GM12878 (cell line): ENCODE measurements at regions not wholly inside any gene's neighbourhood (a gene's known extent, or its start where the extent isn't known, plus 50 kb on each side); places are given as distances from the start of the nearest gene placed in this dataset.

Experiments
- ATAC-seq: fragments of 200-7000 bp; cut with Tn5 transposase; 3 replicates; pipeline ENCODE4 v1.9.1; 2020; ENCODE audit warnings: mild to moderate bottlenecking, moderate library complexity
- BruUV-seq: library from RNA; stranded (reverse); fragments of 400-500 nt; replicated peaks from 2 replicates; lab custom pipeline; 2021; lab: Mats Ljungman, UMichigan
- CTCF ChIA-PET: fragments of 300-600 bp; sonication (Branson Sonifier 250); formaldehyde crosslinking; extraction: SDS; loops from one replicate; lab custom pipeline; 2021; ENCODE audit warnings: inconsistent platforms; lab: Yijun Ruan, JAX
- POLR2A ChIA-PET: fragments of 350-600 bp; formaldehyde crosslinking; extraction: SDS; loops from one replicate; lab custom pipeline; 2021; ENCODE audit warnings: inconsistent platforms; lab: Charles Lee
- RAD21 ChIA-PET: fragments of 300-600 bp; sonication (Branson Sonifier 250); formaldehyde crosslinking; loops from one replicate; lab custom pipeline; 2023; ENCODE audit warnings: antibody characterized with exemption; ENCODE audit not compliant: unreplicated experiment; lab: Charles Lee
- SMC1A ChIA-PET: fragments of 300-600 bp; sonication (Branson Sonifier 250); formaldehyde crosslinking; loops from one replicate; lab custom pipeline; 2023; ENCODE audit not compliant: unreplicated experiment, uncharacterized antibody; lab: Charles Lee
- DNase-seq: peaks from one replicate; pipeline ENCODE4 v3.0.0-alpha.2; 2011; ENCODE audit warnings: low read depth, low spot score
- FAIRE-seq: peaks from 3 replicates; lab custom pipeline; 2011; peaks lifted over from hg19 to GRCh38; lab: Jason Lieb, UNC
- H2AFZ ChIP-seq: 2 replicates; pipeline ENCODE4 v1.6.0; 2011; ENCODE audit warnings: low read depth, low read length, control low read depth; ENCODE audit not compliant: control insufficient read depth
- H3K27ac ChIP-seq: 2 replicates; pipeline ENCODE4 v1.5.1; 2011; ENCODE audit warnings: control low read depth; ENCODE audit not compliant: control insufficient read depth, insufficient read depth
- H3K27me3 ChIP-seq, 2 experiments: replicated peaks in 1 of 2; 2 replicates each; pipeline versions ENCODE4 v1.6.0 to v1.6.1; 2011; ENCODE audit warnings: low read length in 1 of 2; ENCODE audit not compliant: control insufficient read depth in 2 of 2, insufficient read depth in 2 of 2
- H3K36me3 ChIP-seq, 2 experiments: 2 replicates each; pipeline ENCODE4 v1.5.1; 2011; ENCODE audit warnings: low read length in 1 of 2; ENCODE audit not compliant: control insufficient read depth in 2 of 2, insufficient read depth in 2 of 2
- H3K4me1 ChIP-seq: 2 replicates; pipeline ENCODE4 v1.6.1; 2011; ENCODE audit warnings: mild to moderate bottlenecking, low read length, moderate library complexity, mixed read lengths; ENCODE audit not compliant: control insufficient read depth, insufficient read depth
- H3K4me2 ChIP-seq: 2 replicates; pipeline ENCODE4 v1.6.0; 2011; ENCODE audit warnings: control low read depth; ENCODE audit not compliant: control insufficient read depth, insufficient read depth
- H3K4me3 ChIP-seq: fragments of 200-600 bp; sonication (generic); 2 replicates; pipeline ENCODE4 v1.5.1; 2016
- H3K79me2 ChIP-seq: 2 replicates; pipeline ENCODE4 v1.6.0; 2011; ENCODE audit warnings: low read length; ENCODE audit not compliant: control insufficient read depth, insufficient read depth
- H3K9ac ChIP-seq: 2 replicates; pipeline ENCODE4 v1.8.0; 2011; ENCODE audit warnings: low read length, control low read depth, mixed read lengths; ENCODE audit not compliant: control insufficient read depth, insufficient read depth
- H3K9me3 ChIP-seq: replicated peaks from 3 replicates; pipeline ENCODE4 v1.5.1; 2011; ENCODE audit warnings: mild to moderate bottlenecking, low read length; ENCODE audit not compliant: control insufficient read depth, insufficient read depth
- H4K20me1 ChIP-seq: 2 replicates; pipeline ENCODE4 v1.6.0; 2011; ENCODE audit not compliant: control insufficient read depth, insufficient read depth
- BCL11A ChIP-seq: IDR thresholded peaks from 2 replicates; pipeline ENCODE4 v1.6.1; 2011; ENCODE audit warnings: low read depth, low read length
- EP300 ChIP-seq, 2 experiments: fragments of 150-350 bp in 1 of 2; IDR thresholded peaks; 2 replicates each; pipeline ENCODE4 v1.6.1; 2011 to 2012; ENCODE audit warnings: low read depth in 2 of 2, low read length in 2 of 2, borderline replicate concordance in 1 of 2, improper control_type of control experiment in 1 of 2, inconsistent platforms in 1 of 2; ENCODE audit not compliant: control insufficient read depth in 1 of 2
- JUNB ChIP-seq: IDR thresholded peaks from 2 replicates; pipeline ENCODE4 v1.6.1; 2016; ENCODE audit warnings: antibody characterized with exemption, mild to moderate bottlenecking
- NR2F1 ChIP-seq: fragments of 450-650 bp; conservative IDR thresholded peaks from 2 replicates; pipeline ENCODE4 v1.6.1; 2017; ENCODE audit warnings: mild to moderate bottlenecking
- RFX5 ChIP-seq: IDR thresholded peaks from 2 replicates; pipeline ENCODE4 v1.6.1; 2011; ENCODE audit warnings: low read depth, low read length, improper control_type of control experiment
- WGBS: methylation state at CpG from one replicate; pipeline ENCODE4 v1.1.6; 2016; ENCODE audit warnings: low lambda C conversion rate; ENCODE audit not compliant: insufficient replicate concordance, insufficient coverage; ENCODE audit errors: missing lambda C conversion rate; 5-methylcytosine and 5-hydroxymethylcytosine counted together
- in situ Hi-C: fragments of 300-500 bp; cut with MboI; formaldehyde crosslinking; loops from 9 replicates; pipeline ENCODE4 v1.14.3; 2018; ENCODE audit warnings: mixed read lengths
- intact Hi-C: fragments of 100-400 bp; cut with micrococcal nuclease; formaldehyde crosslinking; loops from one replicate; pipeline ENCODE4 v1.14.2; 2022; ENCODE audit not compliant: unreplicated experiment
- TF ChIP-seq, protein P1 (sequence below): fragments of 450-650 bp; IDR thresholded peaks from 2 replicates; pipeline ENCODE4 v1.6.1; 2018; ENCODE audit warnings: mild to moderate bottlenecking, low read depth, moderate library complexity; ENCODE audit not compliant: partially characterized antibody
- TF ChIP-seq, protein P2 (sequence below): fragments of 150-350 bp; IDR thresholded peaks from 2 replicates; pipeline ENCODE4 v1.6.1; 2014; ENCODE audit warnings: mild to moderate bottlenecking, low read depth, low read length

DNA sequence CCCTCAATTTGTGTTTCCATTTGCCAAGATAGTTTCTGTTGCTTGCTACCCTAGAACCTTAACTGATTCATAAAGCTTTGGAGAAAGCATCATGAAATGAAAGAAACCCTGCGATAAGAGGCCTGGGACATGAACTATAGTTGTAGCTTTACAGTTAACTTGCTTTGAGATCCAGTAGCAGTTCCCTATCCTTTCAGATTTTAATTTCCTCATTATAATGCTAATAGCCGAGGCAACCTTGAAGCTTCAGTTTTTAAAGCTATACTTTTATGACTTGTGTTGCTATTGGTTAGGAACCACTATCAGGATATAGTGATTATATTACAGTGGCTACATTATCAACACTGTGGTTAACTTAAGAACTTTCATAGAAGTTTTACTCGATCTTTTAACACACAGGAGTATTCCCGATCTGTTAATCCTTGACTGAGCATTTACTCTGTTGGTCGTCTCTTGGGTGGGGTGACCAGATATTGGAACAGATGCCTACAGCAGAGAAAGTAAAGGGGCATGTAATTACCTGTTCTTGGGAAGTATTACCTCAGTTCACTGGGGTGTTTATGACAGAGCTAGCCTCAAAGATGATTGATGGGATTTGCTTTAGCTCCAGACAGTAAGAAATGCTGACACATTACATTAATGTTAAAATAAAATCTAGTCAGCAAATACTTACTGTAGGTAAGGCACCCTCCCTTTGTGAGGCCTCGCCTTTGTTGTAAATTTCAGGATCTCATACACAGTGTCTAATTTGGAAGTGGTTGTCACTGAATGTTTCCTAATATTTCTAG, 86.2 kb upstream of the CSRP2 start:
- in situ Hi-C loops: no loop called here
- Histone ChIP-seq H4K20me1 (no peaks in the 10 kb centered on the region), H3K4me1 (no peaks in the 10 kb centered on the region), H3K4me2 (no peak overlapping the region), H3K9ac (no peak overlapping the region), H3K36me3 (no peaks in the 10 kb centered on the region), H3K27ac (no peak overlapping the region), H3K9me3 (no peaks in the 10 kb centered on the region), H3K4me3 (no peak overlapping the region), H3K27me3 (no peaks in the 10 kb centered on the region), H3K79me2 (no peaks in the 10 kb centered on the region), H2AFZ (no peak overlapping the region)
- ATAC-seq (no peak), FAIRE-seq (no peak), DNase-seq (no peak)
- ChIA-PET CTCF (interaction anchor here (1.0 kb wide), 1 partner anchor 19 kb away, joined by 3 read pairs; no protein-coding TSS in a partner anchor), RAD21 (no interaction called here), POLR2A (no interaction called here), SMC1A (no interaction called here)
- TF ChIP-seq, protein P1, sequence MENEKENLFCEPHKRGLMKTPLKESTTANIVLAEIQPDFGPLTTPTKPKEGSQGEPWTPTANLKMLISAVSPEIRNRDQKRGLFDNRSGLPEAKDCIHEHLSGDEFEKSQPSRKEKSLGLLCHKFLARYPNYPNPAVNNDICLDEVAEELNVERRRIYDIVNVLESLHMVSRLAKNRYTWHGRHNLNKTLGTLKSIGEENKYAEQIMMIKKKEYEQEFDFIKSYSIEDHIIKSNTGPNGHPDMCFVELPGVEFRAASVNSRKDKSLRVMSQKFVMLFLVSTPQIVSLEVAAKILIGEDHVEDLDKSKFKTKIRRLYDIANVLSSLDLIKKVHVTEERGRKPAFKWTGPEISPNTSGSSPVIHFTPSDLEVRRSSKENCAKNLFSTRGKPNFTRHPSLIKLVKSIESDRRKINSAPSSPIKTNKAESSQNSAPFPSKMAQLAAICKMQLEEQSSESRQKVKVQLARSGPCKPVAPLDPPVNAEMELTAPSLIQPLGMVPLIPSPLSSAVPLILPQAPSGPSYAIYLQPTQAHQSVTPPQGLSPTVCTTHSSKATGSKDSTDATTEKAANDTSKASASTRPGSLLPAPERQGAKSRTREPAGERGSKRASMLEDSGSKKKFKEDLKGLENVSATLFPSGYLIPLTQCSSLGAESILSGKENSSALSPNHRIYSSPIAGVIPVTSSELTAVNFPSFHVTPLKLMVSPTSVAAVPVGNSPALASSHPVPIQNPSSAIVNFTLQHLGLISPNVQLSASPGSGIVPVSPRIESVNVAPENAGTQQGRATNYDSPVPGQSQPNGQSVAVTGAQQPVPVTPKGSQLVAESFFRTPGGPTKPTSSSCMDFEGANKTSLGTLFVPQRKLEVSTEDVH: no peak
- BruUV-seq: no TSS peak
- intact Hi-C loops: no loop called here
- WGBS: 36% methylated on average over 6 of the region's 6 CpGs

DNA sequence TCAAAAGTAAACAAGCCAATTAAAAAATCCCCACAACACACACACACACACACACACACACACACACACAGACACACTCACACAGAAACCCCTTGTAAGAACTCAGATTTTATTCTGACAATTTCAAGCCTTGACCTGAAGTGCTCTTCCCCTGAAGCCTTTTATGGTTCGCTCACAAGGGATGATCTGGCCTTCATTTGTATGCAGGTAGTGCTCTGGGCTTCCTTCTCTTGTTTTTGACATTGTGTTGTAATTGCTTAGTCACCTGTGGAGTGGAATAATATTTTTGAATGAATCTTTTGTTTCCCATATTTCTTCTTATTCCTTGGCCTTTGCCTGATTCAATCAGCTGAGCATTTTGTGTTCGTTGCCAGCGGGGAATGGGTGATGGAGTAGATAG, 83.3 kb upstream of the CSRP2 start:
- BruUV-seq: no TSS peak
- Histone ChIP-seq H4K20me1 (no peaks in the 10 kb centered on the region), H3K79me2 (no peaks in the 10 kb centered on the region), H3K4me1 (no peaks in the 10 kb centered on the region), H3K9me3 (no peaks in the 10 kb centered on the region), H3K9ac (no peak overlapping the region), H3K4me2 (no peak overlapping the region), H2AFZ (no peak overlapping the region), H3K27ac (no peak overlapping the region), H3K36me3 (no peaks in the 10 kb centered on the region), H3K27me3 (no peaks in the 10 kb centered on the region), H3K4me3 (no peak overlapping the region)
- TF ChIP-seq, protein P2, sequence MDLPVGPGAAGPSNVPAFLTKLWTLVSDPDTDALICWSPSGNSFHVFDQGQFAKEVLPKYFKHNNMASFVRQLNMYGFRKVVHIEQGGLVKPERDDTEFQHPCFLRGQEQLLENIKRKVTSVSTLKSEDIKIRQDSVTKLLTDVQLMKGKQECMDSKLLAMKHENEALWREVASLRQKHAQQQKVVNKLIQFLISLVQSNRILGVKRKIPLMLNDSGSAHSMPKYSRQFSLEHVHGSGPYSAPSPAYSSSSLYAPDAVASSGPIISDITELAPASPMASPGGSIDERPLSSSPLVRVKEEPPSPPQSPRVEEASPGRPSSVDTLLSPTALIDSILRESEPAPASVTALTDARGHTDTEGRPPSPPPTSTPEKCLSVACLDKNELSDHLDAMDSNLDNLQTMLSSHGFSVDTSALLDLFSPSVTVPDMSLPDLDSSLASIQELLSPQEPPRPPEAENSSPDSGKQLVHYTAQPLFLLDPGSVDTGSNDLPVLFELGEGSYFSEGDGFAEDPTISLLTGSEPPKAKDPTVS: no peak
- TF ChIP-seq BCL11A (no peak), NR2F1 (no peak), JUNB (no peak), RFX5 (no peak), EP300 (IDR thresholded peaks at IDR 0.05; ENCODE audit: borderline replicate concordance in 1 of 2, control insufficient read depth in 1 of 2, low read depth in 2 of 2, low read length in 2 of 2) (no peak)
- POLR2A ChIA-PET: no interaction called here
- intact Hi-C loops (no loop called here), in situ Hi-C loops (no loop called here)
- 2% methylated on average over 3 of the region's 3 CpGs for WGBS
- no peak for DNase-seq
- SMC1A ChIA-PET: no interaction called here
- CTCF ChIA-PET: no interaction called here
- ATAC-seq: no peak
- no peak for FAIRE-seq
- RAD21 ChIA-PET: no interaction called here
